ENCODE measurements at regions not wholly inside any gene's neighbourhood (a gene's known extent, or its start where the extent isn't known, plus 50 kb on each side); places are given as distances from the start of the nearest gene placed in this dataset.

DNA sequence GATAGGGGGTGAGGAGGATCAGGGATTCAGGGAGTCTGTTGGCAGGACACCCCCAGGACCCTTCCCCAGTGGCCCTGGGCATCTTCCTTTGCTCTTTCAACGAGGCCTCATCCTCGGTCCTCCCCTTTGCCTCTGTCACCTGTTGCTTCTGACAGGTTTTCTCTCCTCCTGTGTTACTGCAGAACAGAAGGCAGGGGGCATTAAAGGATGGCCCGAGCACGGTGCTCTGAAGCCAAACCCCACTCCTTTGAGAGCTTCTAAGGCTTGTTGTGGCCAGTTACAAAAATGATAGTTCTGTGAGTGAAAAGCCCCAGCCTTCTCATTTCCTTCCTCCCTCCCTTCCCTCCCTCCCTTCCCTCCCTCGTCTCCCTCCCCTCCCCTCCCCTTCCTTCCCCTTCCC, 82.5 kb downstream of the THNSL2 start:
- Mint-ChIP-seq H3K4me3 (no peak overlapping the region), H3K27ac (no peak overlapping the region), H3K4me1 (peaks cover 1% of the 10 kb centered on the region; the same call in 1 of the 2 replicates), H3K36me3 (no peaks in the 10 kb centered on the region; the same call in 1 of the 2 replicates), H3K9me3 (peaks cover 14% of the 10 kb centered on the region), H3K27me3 (ENCODE audit: low read depth) (peaks cover 3% of the 10 kb centered on the region; the same call in 1 of the 2 replicates)
- ATAC-seq (peak; percentile 39; the same call in 1 of the 2 replicates), DNase-seq (ENCODE audit: low spot score) (no peak)
- CTCF ChIA-PET: interaction anchor here (1.0 to 1.2 kb wide), 2 partner anchors 55 to 61 kb away, joined by 4 read pairs; no protein-coding TSS in a partner anchor
- TF ChIP-seq FOXK1 (CRISPR knock-in tag; IDR thresholded peaks at IDR 0.05): no peak
- no peak for TF ChIP-seq KAT7 (CRISPR knock-in tag; IDR thresholded peaks at IDR 0.05; ENCODE audit: borderline replicate concordance)
- TF ChIP-seq EMX1 (CRISPR knock-in tag; IDR thresholded peaks at IDR 0.05): no peak
- no peak for TF ChIP-seq ZNF396 (CRISPR knock-in tag; IDR thresholded peaks at IDR 0.05; ENCODE audit: borderline replicate concordance)
- TF ChIP-seq SMAD3 (CRISPR knock-in tag; IDR thresholded peaks at IDR 0.05; ENCODE audit: borderline replicate concordance): no peak
- TF ChIP-seq HMGA2 (CRISPR knock-in tag; IDR thresholded peaks at IDR 0.05): no peak
- TF ChIP-seq JUN (CRISPR knock-in tag; IDR thresholded peaks at IDR 0.05): no peak
- TF ChIP-seq ZNF423 (CRISPR knock-in tag; IDR thresholded peaks at IDR 0.05): no peak
- TF ChIP-seq NFATC4 (CRISPR knock-in tag; IDR thresholded peaks at IDR 0.05): no peak
- no peak for TF ChIP-seq ZNF317 (CRISPR knock-in tag; IDR thresholded peaks at IDR 0.05; ENCODE audit: borderline replicate concordance, low read depth)
- TF ChIP-seq GABPB1 (CRISPR knock-in tag; IDR thresholded peaks at IDR 0.05): no peak
- no peak for TF ChIP-seq CREM (CRISPR knock-in tag; IDR thresholded peaks at IDR 0.05)
- TF ChIP-seq, protein P1, sequence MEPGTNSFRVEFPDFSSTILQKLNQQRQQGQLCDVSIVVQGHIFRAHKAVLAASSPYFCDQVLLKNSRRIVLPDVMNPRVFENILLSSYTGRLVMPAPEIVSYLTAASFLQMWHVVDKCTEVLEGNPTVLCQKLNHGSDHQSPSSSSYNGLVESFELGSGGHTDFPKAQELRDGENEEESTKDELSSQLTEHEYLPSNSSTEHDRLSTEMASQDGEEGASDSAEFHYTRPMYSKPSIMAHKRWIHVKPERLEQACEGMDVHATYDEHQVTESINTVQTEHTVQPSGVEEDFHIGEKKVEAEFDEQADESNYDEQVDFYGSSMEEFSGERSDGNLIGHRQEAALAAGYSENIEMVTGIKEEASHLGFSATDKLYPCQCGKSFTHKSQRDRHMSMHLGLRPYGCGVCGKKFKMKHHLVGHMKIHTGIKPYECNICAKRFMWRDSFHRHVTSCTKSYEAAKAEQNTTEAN (CRISPR knock-in tag; IDR thresholded peaks at IDR 0.05): no peak
- TF ChIP-seq E2F5 (CRISPR knock-in tag; IDR thresholded peaks at IDR 0.05): no peak
- no peak for TF ChIP-seq PRDM15 (CRISPR knock-in tag; IDR thresholded peaks at IDR 0.05)
- TF ChIP-seq ELF4 (CRISPR knock-in tag; IDR thresholded peaks at IDR 0.05; ENCODE audit: low read depth): no peak
- TF ChIP-seq ETV6 (CRISPR knock-in tag; IDR thresholded peaks at IDR 0.05): no peak
- TF ChIP-seq NR3C1 (CRISPR knock-in tag; conservative IDR thresholded peaks at IDR 0.05; ENCODE audit: low read depth): no peak
- TF ChIP-seq MAX (CRISPR knock-in tag; IDR thresholded peaks at IDR 0.05): no peak
- TF ChIP-seq USF2 (CRISPR knock-in tag; IDR thresholded peaks at IDR 0.05): no peak
- POLR2A ChIA-PET: no interaction called here

GRCh38 chr2:88252111-88252510, 82.0 kb downstream of the THNSL2 start:
- Mint-ChIP-seq H3K4me3 (no peak overlapping the region), H3K27ac (no peak overlapping the region), H3K4me1 (no peaks in the 10 kb centered on the region), H3K9me3 (peaks cover 14% of the 10 kb centered on the region), H3K27me3 (ENCODE audit: low read depth) (peaks cover 3% of the 10 kb centered on the region; the same call in 1 of the 2 replicates), H3K36me3 (no peaks in the 10 kb centered on the region; the same call in 1 of the 2 replicates)
- POLR2A ChIA-PET: interaction anchor here (0.7 kb wide), 1 partner anchor 13 kb away, joined by 4 read pairs; no protein-coding TSS in a partner anchor
- TF ChIP-seq SP1 (CRISPR knock-in tag; conservative IDR thresholded peaks at IDR 0.05) (no peak), FOXK1 (CRISPR knock-in tag; IDR thresholded peaks at IDR 0.05) (no peak)
- ATAC-seq: no peak
- DNase-seq (ENCODE audit: low spot score): no peak
- CTCF ChIA-PET: interaction anchor here (1.0 to 1.2 kb wide), 2 partner anchors 56 to 61 kb away, joined by 4 read pairs; no protein-coding TSS in a partner anchor
